Effector memory CD8-positive, alpha-beta T cell (primary cell): ENCODE measurements at regions not wholly inside any gene's neighbourhood (a gene's known extent, or its start where the extent isn't known, plus 50 kb on each side); places are given as distances from the start of the nearest gene placed in this dataset.
A peak's percentile ranks its signal among the peaks of the same experiment; 100 is the strongest.
"Not testable (repeated sequence)": the region's sequence is repeated elsewhere in the genome, so short reads cannot be mapped to it uniquely, and the experiment has no call there.

Experiments used
- ATAC-seq: fragments of 150-1000 bp; cut with Tn5 transposase; replicated peaks from 2 replicates; pipeline ENCODE4 v1.10.0; 2021; ENCODE audit warnings: mild to moderate bottlenecking, moderate library complexity
- DNase-seq, 3 experiments: peaks; one replicate each; pipeline ENCODE4 v3.0.0; 2021
- H3K27ac Mint-ChIP-seq, 2 donors: one replicate each; pipeline ENCODE4 v1.8.0; 2022; ENCODE audit warnings: mild to moderate bottlenecking in 2 of 2, mixed read lengths in 2 of 2, moderate library complexity in 2 of 2
- H3K27me3 Mint-ChIP-seq, 2 donors: one replicate each; pipeline ENCODE4 v1.8.0; 2022; ENCODE audit warnings: mixed read lengths in 2 of 2
- H3K36me3 Mint-ChIP-seq: one replicate; pipeline ENCODE4 v1.8.0; 2022; ENCODE audit warnings: mild to moderate bottlenecking, moderate library complexity, mixed read lengths; ENCODE audit not compliant: insufficient read depth
- H3K4me1 Mint-ChIP-seq, 2 donors: one replicate each; pipeline ENCODE4 v1.8.0; 2022; ENCODE audit warnings: low read depth in 2 of 2, mixed read lengths in 2 of 2
- H3K4me3 Mint-ChIP-seq, 2 donors: one replicate each; pipeline ENCODE4 v1.8.0; 2022; ENCODE audit warnings: mild to moderate bottlenecking in 2 of 2, mixed read lengths in 2 of 2, moderate library complexity in 2 of 2
- H3K9me3 Mint-ChIP-seq, 2 donors: one replicate each; pipeline ENCODE4 v1.8.0; 2022; ENCODE audit warnings: mixed read lengths in 2 of 2

GRCh38 chrY:56677444-56677843 lies 31055.5 kb downstream of the CDY1 start:
- H3K27ac Mint-ChIP-seq, DNase-seq, H3K4me3 Mint-ChIP-seq, H3K9me3 Mint-ChIP-seq, H3K27me3 Mint-ChIP-seq, ATAC-seq, H3K36me3 Mint-ChIP-seq, H3K4me1 Mint-ChIP-seq: not testable (repeated sequence)

- not testable (repeated sequence) for H3K36me3 Mint-ChIP-seq, H3K27ac Mint-ChIP-seq, H3K4me1 Mint-ChIP-seq, H3K27me3 Mint-ChIP-seq, DNase-seq, H3K4me3 Mint-ChIP-seq, ATAC-seq, H3K9me3 Mint-ChIP-seq
Measured at GRCh38 chrY:56678046-56678626, 31056.2 kb downstream of the CDY1 start.

DNA sequence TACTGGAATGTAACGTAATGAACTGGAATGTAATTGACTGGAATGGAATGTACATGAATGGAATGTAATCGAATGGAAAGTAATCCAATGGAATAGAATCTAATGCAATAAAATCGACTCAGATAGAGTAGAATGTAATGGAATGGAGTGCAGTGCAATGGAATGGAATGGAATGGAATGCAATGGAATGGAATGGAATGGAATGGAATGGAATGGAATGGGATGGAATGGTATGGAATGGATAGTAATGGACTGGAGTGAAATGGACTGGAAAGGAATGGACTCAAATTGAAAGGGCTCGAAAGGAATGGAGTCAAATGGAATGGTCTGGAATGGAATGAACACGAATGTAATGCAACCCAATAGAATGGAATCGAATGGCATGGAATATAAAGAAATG lies 31063.5 kb downstream of the CDY1 start:
- H3K9me3 Mint-ChIP-seq, H3K36me3 Mint-ChIP-seq, ATAC-seq, H3K4me1 Mint-ChIP-seq, H3K27ac Mint-ChIP-seq, H3K4me3 Mint-ChIP-seq, H3K27me3 Mint-ChIP-seq: not testable (repeated sequence)
- DNase-seq: peak; percentile 1 to 44 (median 26)
